ENCODE measurements at regions not wholly inside any gene's neighbourhood (a gene's known extent, or its start where the extent isn't known, plus 50 kb on each side); places are given as distances from the start of the nearest gene placed in this dataset.

GRCh38 chr1:208510192-208510952 is 266.2 kb upstream of the PLXNA2 start:
- Histone ChIP-seq H3K4me3 (ENCODE audit: insufficient read depth, low read length, poor library complexity, severe bottlenecking) (no peak overlapping the region), H3K9ac (ENCODE audit: low read length) (no peak overlapping the region), H3F3A (ENCODE audit: insufficient read depth) (no peaks in the 10 kb centered on the region), H3K27ac (ENCODE audit: low read depth, low read length) (no peak overlapping the region), H3K79me2 (ENCODE audit: insufficient read depth, low read length) (no peaks in the 10 kb centered on the region), H3K27me3 (ENCODE audit: low read length) (no peaks in the 10 kb centered on the region), H3K9me2 (replicated peaks; ENCODE audit: insufficient read depth, low read length) (0 out of 2 replicates have a peak, but pooled peaks cover 2% of the 10 kb centered on the region), H3K36me3 (ENCODE audit: low read length) (no peaks in the 10 kb centered on the region), H3K4me2 (ENCODE audit: low read depth, low read length, poor library complexity, severe bottlenecking) (no peak overlapping the region), H2AFZ (ENCODE audit: low read depth, low read length, severe bottlenecking) (no peak overlapping the region), H4K20me1 (ENCODE audit: low read depth, low read length) (no peaks in the 10 kb centered on the region), H3K9me3 (ENCODE audit: insufficient read depth, low read length) (no peaks in the 10 kb centered on the region)
- TF ChIP-seq EZH2phosphoT487 (conservative IDR thresholded peaks at IDR 0.05; ENCODE audit: low read length) = no peak
- TF ChIP-seq, protein P1, sequence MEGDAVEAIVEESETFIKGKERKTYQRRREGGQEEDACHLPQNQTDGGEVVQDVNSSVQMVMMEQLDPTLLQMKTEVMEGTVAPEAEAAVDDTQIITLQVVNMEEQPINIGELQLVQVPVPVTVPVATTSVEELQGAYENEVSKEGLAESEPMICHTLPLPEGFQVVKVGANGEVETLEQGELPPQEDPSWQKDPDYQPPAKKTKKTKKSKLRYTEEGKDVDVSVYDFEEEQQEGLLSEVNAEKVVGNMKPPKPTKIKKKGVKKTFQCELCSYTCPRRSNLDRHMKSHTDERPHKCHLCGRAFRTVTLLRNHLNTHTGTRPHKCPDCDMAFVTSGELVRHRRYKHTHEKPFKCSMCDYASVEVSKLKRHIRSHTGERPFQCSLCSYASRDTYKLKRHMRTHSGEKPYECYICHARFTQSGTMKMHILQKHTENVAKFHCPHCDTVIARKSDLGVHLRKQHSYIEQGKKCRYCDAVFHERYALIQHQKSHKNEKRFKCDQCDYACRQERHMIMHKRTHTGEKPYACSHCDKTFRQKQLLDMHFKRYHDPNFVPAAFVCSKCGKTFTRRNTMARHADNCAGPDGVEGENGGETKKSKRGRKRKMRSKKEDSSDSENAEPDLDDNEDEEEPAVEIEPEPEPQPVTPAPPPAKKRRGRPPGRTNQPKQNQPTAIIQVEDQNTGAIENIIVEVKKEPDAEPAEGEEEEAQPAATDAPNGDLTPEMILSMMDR (IDR thresholded peaks at IDR 0.05; ENCODE audit: insufficient read depth, low read length, poor library complexity, severe bottlenecking) = no peak

- Histone ChIP-seq H3K9me2 (replicated peaks; ENCODE audit: insufficient read depth, low read length) (0 out of 2 replicates have a peak, but pooled peaks cover 2% of the 10 kb centered on the region), H3F3A (ENCODE audit: insufficient read depth) (no peaks in the 10 kb centered on the region), H3K27ac (ENCODE audit: low read depth, low read length) (no peak overlapping the region)
Measured at GRCh38 chr1:208511242-208511860, 267.2 kb upstream of the PLXNA2 start.

DNA sequence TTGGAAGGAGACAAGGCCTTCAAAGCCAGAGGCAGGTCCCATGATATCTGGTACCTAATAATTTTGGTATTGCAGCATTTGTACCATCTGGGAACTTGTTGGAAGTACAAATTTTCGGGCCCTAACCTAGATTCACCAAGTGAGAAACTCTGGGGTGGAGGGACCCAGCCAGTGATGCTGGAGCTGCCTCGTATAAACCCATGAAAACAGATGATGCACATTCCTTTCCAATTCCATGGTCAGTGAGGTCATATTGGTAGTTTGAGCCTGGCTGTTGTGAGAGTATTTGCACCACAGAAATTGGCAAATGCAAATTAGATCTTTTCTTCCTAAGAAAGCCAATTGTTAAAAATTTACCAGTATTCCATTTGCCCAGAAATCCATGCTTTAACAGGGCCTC is 269.6 kb upstream of the PLXNA2 start:
- no peak overlapping the region for H2AFZ ChIP-seq (ENCODE audit: low read depth, low read length, severe bottlenecking)
- no peak overlapping the region for H3K9ac ChIP-seq (ENCODE audit: low read length)
- no peaks in the 10 kb centered on the region for H4K20me1 ChIP-seq (ENCODE audit: low read depth, low read length)
- H3K27ac ChIP-seq (ENCODE audit: low read depth, low read length) = no peak overlapping the region
- H3K36me3 ChIP-seq (ENCODE audit: low read length) = no peaks in the 10 kb centered on the region
- no peaks in the 10 kb centered on the region for H3K9me3 ChIP-seq (ENCODE audit: insufficient read depth, low read length)
- H3K79me2 ChIP-seq (ENCODE audit: insufficient read depth, low read length) = no peaks in the 10 kb centered on the region
- H3K4me3 ChIP-seq (ENCODE audit: insufficient read depth, low read length, poor library complexity, severe bottlenecking) = no peak overlapping the region
- H3K9me2 ChIP-seq (replicated peaks; ENCODE audit: insufficient read depth, low read length) = no peaks in the 10 kb centered on the region
- H3K27me3 ChIP-seq (ENCODE audit: low read length) = no peaks in the 10 kb centered on the region
- TF ChIP-seq, protein P1 (IDR thresholded peaks at IDR 0.05; ENCODE audit: insufficient read depth, low read length, poor library complexity, severe bottlenecking) = no peak
- no peak for TF ChIP-seq EZH2phosphoT487 (conservative IDR thresholded peaks at IDR 0.05; ENCODE audit: low read length)
- H3K4me2 ChIP-seq (ENCODE audit: low read depth, low read length, poor library complexity, severe bottlenecking) = no peak overlapping the region
- H3F3A ChIP-seq (ENCODE audit: insufficient read depth) = no peaks in the 10 kb centered on the region

More at GRCh38 chr1:208511242-208511860, 267.2 kb upstream of the PLXNA2 start:
- no peaks in the 10 kb centered on the region for H3K9me3 ChIP-seq (ENCODE audit: insufficient read depth, low read length)
- no peak overlapping the region for H3K9ac ChIP-seq (ENCODE audit: low read length)
- H3K36me3 ChIP-seq (ENCODE audit: low read length) = no peaks in the 10 kb centered on the region
- no peaks in the 10 kb centered on the region for H3K79me2 ChIP-seq (ENCODE audit: insufficient read depth, low read length)
- H3K4me3 ChIP-seq (ENCODE audit: insufficient read depth, low read length, poor library complexity, severe bottlenecking) = no peak overlapping the region
- H3K4me2 ChIP-seq (ENCODE audit: low read depth, low read length, poor library complexity, severe bottlenecking) = no peak overlapping the region
- TF ChIP-seq, protein P1 (IDR thresholded peaks at IDR 0.05; ENCODE audit: insufficient read depth, low read length, poor library complexity, severe bottlenecking) = no peak
- no peak for TF ChIP-seq EZH2phosphoT487 (conservative IDR thresholded peaks at IDR 0.05; ENCODE audit: low read length)
- no peaks in the 10 kb centered on the region for H4K20me1 ChIP-seq (ENCODE audit: low read depth, low read length)
- H3K27me3 ChIP-seq (ENCODE audit: low read length) = no peaks in the 10 kb centered on the region
- no peak overlapping the region for H2AFZ ChIP-seq (ENCODE audit: low read depth, low read length, severe bottlenecking)

Measured in SU-DHL-6 (cell line).